ENCODE measurements at regions not wholly inside any gene's neighbourhood (a gene's known extent, or its start where the extent isn't known, plus 50 kb on each side); places are given as distances from the start of the nearest gene placed in this dataset.

DNA sequence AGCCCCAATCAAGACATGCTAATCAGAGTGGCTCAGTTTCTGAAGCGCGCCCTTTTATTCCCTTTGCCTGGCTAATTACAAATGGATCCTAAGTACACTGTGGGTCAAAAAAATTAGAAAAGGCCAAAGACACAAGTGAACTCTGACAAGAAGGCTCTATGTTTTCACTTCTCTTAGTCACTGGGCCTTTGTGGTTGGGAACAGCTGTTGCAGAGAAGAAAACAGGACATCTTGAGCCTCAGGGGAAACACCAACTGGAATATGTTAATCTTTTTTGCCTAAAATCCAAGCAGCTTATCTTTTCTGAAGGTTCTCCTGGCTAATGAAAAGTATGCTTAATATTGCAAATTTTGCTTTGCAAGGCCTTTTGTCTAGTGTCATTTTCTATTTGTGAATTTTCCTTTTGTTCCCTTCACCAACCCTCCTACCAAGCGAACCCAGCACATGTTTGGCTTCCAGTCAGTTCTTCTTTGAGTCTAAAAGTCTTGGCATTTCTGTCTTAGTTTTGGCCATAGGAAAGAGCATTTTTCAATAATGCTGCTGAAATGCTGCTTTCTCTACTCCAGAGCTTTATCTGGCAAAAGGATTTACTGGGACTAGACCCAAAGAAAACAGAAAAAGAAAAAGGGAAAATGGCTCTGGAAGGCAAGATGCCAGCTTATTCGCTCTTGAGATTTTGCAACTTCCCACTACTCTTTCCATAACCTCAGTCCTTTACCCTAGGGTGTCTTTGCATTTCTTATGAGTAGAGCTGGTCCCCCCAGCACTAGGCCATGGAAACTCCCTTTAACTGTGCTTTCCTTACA lies 440.2 kb upstream of the ST6GAL2 start:
- no peaks in the 10 kb centered on the region for H3K27me3 Mint-ChIP-seq (ENCODE audit: low read depth)
- H3K36me3 Mint-ChIP-seq (ENCODE audit: low read depth): peaks cover 8% of the 10 kb centered on the region
- H3K4me1 Mint-ChIP-seq (ENCODE audit: low read depth): peaks cover 33% of the 10 kb centered on the region
- no peak overlapping the region for H3K4me3 Mint-ChIP-seq (ENCODE audit: unreplicated experiment)
- H3K27ac Mint-ChIP-seq (ENCODE audit: unreplicated experiment): peak overlapping the region; percentile 84
- TF ChIP-seq, protein P1, sequence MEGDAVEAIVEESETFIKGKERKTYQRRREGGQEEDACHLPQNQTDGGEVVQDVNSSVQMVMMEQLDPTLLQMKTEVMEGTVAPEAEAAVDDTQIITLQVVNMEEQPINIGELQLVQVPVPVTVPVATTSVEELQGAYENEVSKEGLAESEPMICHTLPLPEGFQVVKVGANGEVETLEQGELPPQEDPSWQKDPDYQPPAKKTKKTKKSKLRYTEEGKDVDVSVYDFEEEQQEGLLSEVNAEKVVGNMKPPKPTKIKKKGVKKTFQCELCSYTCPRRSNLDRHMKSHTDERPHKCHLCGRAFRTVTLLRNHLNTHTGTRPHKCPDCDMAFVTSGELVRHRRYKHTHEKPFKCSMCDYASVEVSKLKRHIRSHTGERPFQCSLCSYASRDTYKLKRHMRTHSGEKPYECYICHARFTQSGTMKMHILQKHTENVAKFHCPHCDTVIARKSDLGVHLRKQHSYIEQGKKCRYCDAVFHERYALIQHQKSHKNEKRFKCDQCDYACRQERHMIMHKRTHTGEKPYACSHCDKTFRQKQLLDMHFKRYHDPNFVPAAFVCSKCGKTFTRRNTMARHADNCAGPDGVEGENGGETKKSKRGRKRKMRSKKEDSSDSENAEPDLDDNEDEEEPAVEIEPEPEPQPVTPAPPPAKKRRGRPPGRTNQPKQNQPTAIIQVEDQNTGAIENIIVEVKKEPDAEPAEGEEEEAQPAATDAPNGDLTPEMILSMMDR (IDR thresholded peaks at IDR 0.05): no peak
- H3K9me3 Mint-ChIP-seq (ENCODE audit: low read depth): peaks cover 10% of the 10 kb centered on the region
- no peak for DNase-seq (ENCODE audit: low spot score)

DNA sequence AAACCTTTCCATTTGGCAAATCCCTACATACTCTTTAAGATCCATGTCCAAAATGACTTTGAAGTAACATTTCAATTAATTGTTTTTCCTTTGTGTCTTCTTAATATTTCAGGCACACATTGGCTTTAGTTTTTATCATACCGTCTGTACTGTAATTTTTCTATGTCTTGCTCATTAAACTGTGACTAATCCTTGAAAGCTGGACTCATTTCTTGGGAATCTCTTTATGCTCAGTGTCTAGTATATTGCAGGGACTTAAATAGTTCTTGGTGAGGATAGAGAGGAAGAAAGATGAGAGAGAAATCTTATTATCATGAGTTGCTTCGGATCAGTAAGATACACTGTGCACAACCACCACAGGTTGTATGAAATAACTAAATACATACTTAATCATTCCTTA lies 448.3 kb upstream of the ST6GAL2 start:
- Mint-ChIP-seq H3K9me3 (ENCODE audit: low read depth) (peaks cover 17% of the 10 kb centered on the region), H3K27me3 (ENCODE audit: low read depth) (no peaks in the 10 kb centered on the region), H3K27ac (ENCODE audit: unreplicated experiment) (peak overlapping the region; percentile 60), H3K36me3 (ENCODE audit: low read depth) (peaks cover 6% of the 10 kb centered on the region), H3K4me1 (ENCODE audit: low read depth) (peaks cover 44% of the 10 kb centered on the region), H3K4me3 (ENCODE audit: unreplicated experiment) (no peak overlapping the region)
- TF ChIP-seq, protein P1 (IDR thresholded peaks at IDR 0.05): no peak
- DNase-seq (ENCODE audit: low spot score): no peak

DNA sequence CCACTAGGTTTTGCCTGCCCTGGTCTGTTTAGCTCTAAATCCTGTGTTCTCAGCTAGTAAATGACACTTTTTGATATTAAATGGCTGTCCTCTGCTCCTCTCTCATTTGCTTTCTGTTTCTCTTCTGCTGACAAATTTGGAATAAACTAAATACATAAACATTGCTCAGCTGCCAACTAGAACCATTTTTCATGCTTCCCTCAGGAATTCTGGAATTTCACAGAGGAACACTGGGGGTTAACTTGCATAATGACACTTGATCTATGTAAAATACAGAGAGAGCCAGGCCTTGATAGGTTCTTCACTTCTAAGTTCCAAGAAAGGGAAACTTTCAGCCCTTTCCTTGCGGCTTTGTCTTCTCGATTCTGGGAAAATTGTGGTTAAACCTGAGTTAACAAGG lies 450.6 kb upstream of the ST6GAL2 start:
- TF ChIP-seq, protein P1 (IDR thresholded peaks at IDR 0.05): peak; percentile 11
- Mint-ChIP-seq H3K27ac (ENCODE audit: unreplicated experiment) (peak overlapping the region; percentile 93), H3K4me1 (ENCODE audit: low read depth) (peaks cover 46% of the 10 kb centered on the region), H3K4me3 (ENCODE audit: unreplicated experiment) (peak overlapping the region; percentile 24), H3K27me3 (ENCODE audit: low read depth) (no peaks in the 10 kb centered on the region), H3K9me3 (ENCODE audit: low read depth) (peaks cover 20% of the 10 kb centered on the region), H3K36me3 (ENCODE audit: low read depth) (peaks cover 3% of the 10 kb centered on the region)
- DNase-seq (ENCODE audit: low spot score): no peak

DNA sequence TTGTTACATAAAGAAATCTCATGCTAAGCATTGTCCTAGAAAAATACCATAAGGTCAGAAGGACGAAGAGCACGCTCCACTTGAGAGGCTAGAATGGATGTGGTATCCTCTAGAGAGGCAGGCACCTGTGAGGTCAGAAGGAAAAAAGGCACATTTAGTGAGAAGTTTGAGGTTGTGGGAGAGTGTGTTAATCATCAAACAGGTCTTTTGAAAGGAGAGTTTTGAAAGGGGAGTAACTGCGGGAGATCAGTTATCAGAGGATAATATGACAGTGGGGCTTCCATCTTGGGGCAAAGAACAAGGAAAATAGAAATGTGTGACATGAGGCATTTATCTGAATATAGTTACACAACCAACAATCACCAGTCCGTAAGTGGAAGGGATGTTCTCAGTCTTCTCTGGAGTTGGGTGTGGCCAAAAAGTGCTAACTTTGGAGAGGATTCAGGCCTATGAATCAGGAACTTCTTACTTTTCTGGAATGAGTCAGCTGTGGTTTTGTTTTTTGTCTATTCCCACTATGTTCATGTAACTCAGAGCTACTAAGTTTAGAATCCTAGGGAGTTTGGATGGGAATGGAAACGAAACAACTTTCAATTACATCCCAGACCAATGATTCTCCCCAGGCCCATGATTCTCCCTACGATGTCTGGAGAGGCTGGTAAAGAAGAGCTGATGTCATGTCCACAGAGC lies 451.4 kb upstream of the ST6GAL2 start:
- Mint-ChIP-seq H3K27me3 (ENCODE audit: low read depth) (no peaks in the 10 kb centered on the region), H3K27ac (ENCODE audit: unreplicated experiment) (peak overlapping the region; percentile 93), H3K4me3 (ENCODE audit: unreplicated experiment) (peak overlapping the region; percentile 27), H3K9me3 (ENCODE audit: low read depth) (peaks cover 19% of the 10 kb centered on the region), H3K4me1 (ENCODE audit: low read depth) (peaks cover 46% of the 10 kb centered on the region), H3K36me3 (ENCODE audit: low read depth) (no peaks in the 10 kb centered on the region)
- DNase-seq (ENCODE audit: low spot score): no peak
- TF ChIP-seq, protein P1 (IDR thresholded peaks at IDR 0.05): no peak

DNA sequence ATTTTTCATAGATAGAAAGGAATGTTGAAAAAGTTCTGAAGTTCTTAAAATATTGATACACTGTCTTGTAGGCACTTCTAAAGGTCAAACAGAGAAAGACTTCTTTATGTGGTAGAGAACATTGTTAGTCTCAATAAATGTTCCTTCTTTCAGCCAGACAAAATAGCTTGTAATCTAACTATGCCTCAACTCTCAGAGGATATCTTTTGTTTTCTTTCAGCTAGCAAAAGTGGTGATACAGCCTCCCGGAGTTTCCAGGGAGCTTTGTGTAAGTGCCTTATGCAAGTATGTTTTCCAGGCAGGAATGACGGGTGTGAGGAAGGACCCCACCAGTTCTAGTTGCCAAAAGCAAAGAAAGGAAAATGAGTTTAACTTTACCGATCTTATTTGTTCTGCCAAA lies 452.1 kb upstream of the ST6GAL2 start:
- no peak overlapping the region for H3K4me3 Mint-ChIP-seq (ENCODE audit: unreplicated experiment)
- peak overlapping the region; percentile 89 for H3K27ac Mint-ChIP-seq (ENCODE audit: unreplicated experiment)
- TF ChIP-seq, protein P1 (IDR thresholded peaks at IDR 0.05): no peak
- H3K9me3 Mint-ChIP-seq (ENCODE audit: low read depth): peaks cover 26% of the 10 kb centered on the region
- peaks cover 46% of the 10 kb centered on the region for H3K4me1 Mint-ChIP-seq (ENCODE audit: low read depth)
- no peaks in the 10 kb centered on the region for H3K36me3 Mint-ChIP-seq (ENCODE audit: low read depth)
- no peaks in the 10 kb centered on the region for H3K27me3 Mint-ChIP-seq (ENCODE audit: low read depth)
- DNase-seq (ENCODE audit: low spot score): no peak
